ENCODE measurements at regions not wholly inside any gene's neighbourhood (a gene's known extent, or its start where the extent isn't known, plus 50 kb on each side); places are given as distances from the start of the nearest gene placed in this dataset.

DNA sequence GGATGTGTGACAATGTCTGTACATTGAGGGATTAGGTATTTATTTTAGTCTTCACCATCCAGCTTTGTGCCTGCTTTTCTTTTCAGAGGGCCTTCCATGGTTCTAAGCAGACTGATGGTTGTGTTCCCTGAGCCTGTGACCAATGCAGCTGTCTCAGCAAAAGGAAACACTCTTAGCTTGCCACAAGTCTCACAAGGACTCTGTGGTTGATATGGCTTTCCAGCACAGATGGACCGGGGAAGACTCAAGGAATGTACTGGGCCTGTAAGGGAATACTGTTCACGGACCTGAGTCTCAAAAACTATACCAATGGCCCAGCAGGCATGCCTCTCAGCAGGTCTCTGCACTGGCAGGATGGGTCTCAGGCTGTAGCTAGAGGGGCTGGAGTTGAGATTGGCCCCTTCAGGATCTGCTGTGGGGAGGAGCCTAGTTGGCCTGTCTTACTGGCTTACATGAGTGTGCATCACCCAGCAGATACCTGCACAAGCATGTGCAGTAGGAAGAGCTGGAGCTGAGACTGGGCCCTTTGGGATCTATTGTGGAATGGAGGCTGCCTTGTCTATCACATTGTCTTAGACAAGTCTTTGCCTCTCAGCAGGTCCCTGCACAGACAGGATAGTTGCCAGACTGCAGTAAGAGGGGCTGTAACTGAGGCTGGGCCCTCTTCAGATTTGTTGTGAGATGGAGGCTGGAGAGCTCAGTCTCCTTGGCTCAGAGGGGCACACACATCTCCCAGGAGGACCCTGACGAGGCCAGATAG, 52.0 kb upstream of the PDC start:
- TF ChIP-seq, protein P1, sequence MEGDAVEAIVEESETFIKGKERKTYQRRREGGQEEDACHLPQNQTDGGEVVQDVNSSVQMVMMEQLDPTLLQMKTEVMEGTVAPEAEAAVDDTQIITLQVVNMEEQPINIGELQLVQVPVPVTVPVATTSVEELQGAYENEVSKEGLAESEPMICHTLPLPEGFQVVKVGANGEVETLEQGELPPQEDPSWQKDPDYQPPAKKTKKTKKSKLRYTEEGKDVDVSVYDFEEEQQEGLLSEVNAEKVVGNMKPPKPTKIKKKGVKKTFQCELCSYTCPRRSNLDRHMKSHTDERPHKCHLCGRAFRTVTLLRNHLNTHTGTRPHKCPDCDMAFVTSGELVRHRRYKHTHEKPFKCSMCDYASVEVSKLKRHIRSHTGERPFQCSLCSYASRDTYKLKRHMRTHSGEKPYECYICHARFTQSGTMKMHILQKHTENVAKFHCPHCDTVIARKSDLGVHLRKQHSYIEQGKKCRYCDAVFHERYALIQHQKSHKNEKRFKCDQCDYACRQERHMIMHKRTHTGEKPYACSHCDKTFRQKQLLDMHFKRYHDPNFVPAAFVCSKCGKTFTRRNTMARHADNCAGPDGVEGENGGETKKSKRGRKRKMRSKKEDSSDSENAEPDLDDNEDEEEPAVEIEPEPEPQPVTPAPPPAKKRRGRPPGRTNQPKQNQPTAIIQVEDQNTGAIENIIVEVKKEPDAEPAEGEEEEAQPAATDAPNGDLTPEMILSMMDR (IDR thresholded peaks at IDR 0.05) = no peak
- no peak for TF ChIP-seq EP300 (IDR thresholded peaks at IDR 0.05)
